H9 (cell line): ENCODE measurements at regions not wholly inside any gene's neighbourhood (a gene's known extent, or its start where the extent isn't known, plus 50 kb on each side); places are given as distances from the start of the nearest gene placed in this dataset.

Experiments used
- DNase-seq: peaks from one replicate; pipeline ENCODE4 v3.0.0-alpha.2; 2017
- H2AFZ ChIP-seq: one replicate; pipeline ENCODE4 v1.6.1; 2013; ENCODE audit warnings: mild to moderate bottlenecking, low read length, control low read depth, moderate library complexity
- H2AK5ac ChIP-seq: 2 replicates; pipeline ENCODE4 v1.6.1; 2013; ENCODE audit warnings: low read length, control low read depth, mixed read lengths; ENCODE audit not compliant: insufficient read length
- H2BK120ac ChIP-seq: one replicate; pipeline ENCODE4 v1.6.1; 2013; ENCODE audit warnings: low read depth, mild to moderate bottlenecking, low read length, control low read depth, inconsistent platforms; ENCODE audit not compliant: poor library complexity, severe bottlenecking
- H2BK12ac ChIP-seq: 2 replicates; pipeline ENCODE4 v1.6.1; 2013; ENCODE audit warnings: low read length, control low read depth, mixed read lengths, low read depth; ENCODE audit not compliant: insufficient read length
- H2BK15ac ChIP-seq: 2 replicates; pipeline ENCODE4 v1.6.1; 2013; ENCODE audit warnings: low read depth, low read length, control low read depth
- H2BK20ac ChIP-seq: one replicate; pipeline ENCODE4 v1.6.1; 2013; ENCODE audit warnings: low read depth, mild to moderate bottlenecking, low read length, control low read depth, inconsistent platforms; ENCODE audit not compliant: poor library complexity, severe bottlenecking
- H2BK5ac ChIP-seq: 2 replicates; pipeline ENCODE4 v1.6.1; 2013; ENCODE audit warnings: low read length, control low read depth, mixed read lengths; ENCODE audit not compliant: insufficient read length
- H3K14ac ChIP-seq: 2 replicates; pipeline ENCODE4 v1.6.1; 2013; ENCODE audit warnings: low read length, control low read depth; ENCODE audit not compliant: insufficient read depth
- H3K18ac ChIP-seq: 2 replicates; pipeline ENCODE4 v1.6.1; 2013; ENCODE audit warnings: low read depth, mild to moderate bottlenecking, mixed read lengths, low read length, control low read depth; ENCODE audit not compliant: insufficient read length
- H3K23ac ChIP-seq: 2 replicates; pipeline ENCODE4 v1.6.1; 2013; ENCODE audit warnings: low read length, control low read depth, mixed read lengths, low read depth; ENCODE audit not compliant: insufficient read length
- H3K23me2 ChIP-seq: 2 replicates; pipeline ENCODE4 v1.6.1; 2013; ENCODE audit warnings: low read depth, mild to moderate bottlenecking, mixed read lengths, low read length, control low read depth; ENCODE audit not compliant: insufficient read length, poor library complexity, severe bottlenecking
- H3K27ac ChIP-seq: 2 replicates; pipeline ENCODE4 v1.5.1; 2013; ENCODE audit warnings: low read length, control low read depth, mixed read lengths, low read depth; ENCODE audit not compliant: insufficient read length
- H3K27me3 ChIP-seq: 2 replicates; pipeline ENCODE4 v1.6.1; 2013; ENCODE audit warnings: low read length, control low read depth, inconsistent platforms; ENCODE audit not compliant: insufficient read depth
- H3K4ac ChIP-seq: 2 replicates; pipeline ENCODE4 v1.6.1; 2013; ENCODE audit warnings: low read depth, mild to moderate bottlenecking, control low read depth, inconsistent platforms, low read length, moderate library complexity
- H3K4me1 ChIP-seq: 2 replicates; pipeline ENCODE4 v1.6.1; 2013; ENCODE audit warnings: low read length, control low read depth, inconsistent platforms; ENCODE audit not compliant: insufficient read depth
- H3K4me2 ChIP-seq: 2 replicates; pipeline ENCODE4 v1.6.1; 2013; ENCODE audit warnings: low read length, control low read depth, mixed read lengths; ENCODE audit not compliant: insufficient read length, insufficient read depth
- H3K56ac ChIP-seq: 2 replicates; pipeline ENCODE4 v1.6.1; 2013; ENCODE audit warnings: low read depth, mild to moderate bottlenecking, mixed read lengths, low read length, control low read depth; ENCODE audit not compliant: insufficient read length
- H3K79me1 ChIP-seq: 2 replicates; pipeline ENCODE4 v1.6.1; 2013; ENCODE audit warnings: low read depth, mild to moderate bottlenecking, moderate library complexity, low read length, control low read depth, inconsistent platforms; ENCODE audit not compliant: insufficient read depth, poor library complexity, severe bottlenecking
- H3K79me2 ChIP-seq: 2 replicates; pipeline ENCODE4 v1.6.1; 2013; ENCODE audit warnings: low read length, control low read depth, inconsistent platforms; ENCODE audit not compliant: insufficient read depth
- H3K9ac ChIP-seq: 2 replicates; pipeline ENCODE4 v1.6.1; 2013; ENCODE audit warnings: low read length, control low read depth, mixed read lengths; ENCODE audit not compliant: insufficient read length; ENCODE audit errors: extremely low read depth
- H3K9me3 ChIP-seq: one replicate; pipeline ENCODE4 v1.6.1; 2013; ENCODE audit warnings: low read depth, low read length, inconsistent platforms; ENCODE audit not compliant: control insufficient read depth
- H3T11ph ChIP-seq: one replicate; pipeline ENCODE4 v1.6.1; 2013; ENCODE audit warnings: mild to moderate bottlenecking, low read length, control low read depth, inconsistent platforms
- H4K20me1 ChIP-seq: one replicate; pipeline ENCODE4 v1.6.1; 2013; ENCODE audit not compliant: control insufficient read depth, insufficient read length, insufficient read depth
- H4K5ac ChIP-seq: 2 replicates; pipeline ENCODE4 v1.6.1; 2013; ENCODE audit warnings: low read depth, mild to moderate bottlenecking, mixed read lengths, low read length, control low read depth; ENCODE audit not compliant: insufficient read length
- H4K8ac ChIP-seq: replicated peaks from 2 replicates; pipeline ENCODE4 v1.6.1; 2013; ENCODE audit warnings: low read length, control low read depth, mixed read lengths, low read depth; ENCODE audit not compliant: insufficient read length
- H4K91ac ChIP-seq: 2 replicates; pipeline ENCODE4 v1.6.1; 2013; ENCODE audit warnings: low read depth, mild to moderate bottlenecking, moderate library complexity, mixed read lengths, low read length, control low read depth; ENCODE audit not compliant: insufficient read length
- H3K27ac Mint-ChIP-seq, 3 experiments: 2 replicates in 2 of 3; 3 replicates in 1 of 3; pipeline ENCODE4 v1.8.0; 2020 to 2021; ENCODE audit warnings: mixed read lengths in 3 of 3, mild to moderate bottlenecking in 1 of 3, moderate library complexity in 1 of 3
- H3K27me3 Mint-ChIP-seq: 2 replicates; pipeline ENCODE4 v1.8.0; 2021; ENCODE audit warnings: low read depth, mild to moderate bottlenecking, moderate library complexity, mixed read lengths
- H3K36me3 Mint-ChIP-seq, 3 experiments: 2 replicates in 2 of 3; 3 replicates in 1 of 3; pipeline ENCODE4 v1.8.0; 2020 to 2021; ENCODE audit warnings: low read depth in 3 of 3, mixed read lengths in 3 of 3; ENCODE audit not compliant: insufficient read depth in 1 of 3
- H3K4me1 Mint-ChIP-seq, 2 experiments: 2 replicates each; pipeline ENCODE4 v1.8.0; 2020; ENCODE audit warnings: mixed read lengths in 2 of 2
- H3K4me3 Mint-ChIP-seq, 2 experiments: 2 replicates in 1 of 2; 3 replicates in 1 of 2; pipeline ENCODE4 v1.8.0; 2020 to 2021; ENCODE audit warnings: mild to moderate bottlenecking in 2 of 2, mixed read lengths in 2 of 2, moderate library complexity in 1 of 2
- H3K9me3 Mint-ChIP-seq, 2 experiments: 2 replicates in 1 of 2; 3 replicates in 1 of 2; pipeline ENCODE4 v1.8.0; 2020; ENCODE audit warnings: mild to moderate bottlenecking in 2 of 2, mixed read lengths in 2 of 2, moderate library complexity in 1 of 2
- CTCF ChIP-seq: fragments of 200-600 bp; sonication (generic); conservative IDR thresholded peaks from 3 replicates; pipeline ENCODE4 v1.8.0; 2021; ENCODE audit warnings: antibody characterized with exemption, mild to moderate bottlenecking
- WGBS: extraction: QIAGEN DNeasy Blood & Tissue Kit; methylation state at CpG from one replicate; pipeline ENCODE4 v1.1.7; 2013; ENCODE audit warnings: missing lambda C conversion rate, low lambda C conversion rate, mixed read lengths; ENCODE audit not compliant: insufficient read length; ENCODE audit errors: extremely low coverage; 5-methylcytosine and 5-hydroxymethylcytosine counted together

GRCh38 chr9:2340046-2340760 is 281.4 kb upstream of the VLDLR start:
- Histone ChIP-seq H2BK15ac (no peak overlapping the region), H3K79me2 (no peaks in the 10 kb centered on the region; the same call in 1 of the 2 replicates), H2BK20ac (no peak overlapping the region), H3K23me2 (no peaks in the 10 kb centered on the region), H3K18ac (no peak overlapping the region), H3K9ac (no peak overlapping the region), H2BK12ac (no peak overlapping the region), H3K4me1 (no peaks in the 10 kb centered on the region), H3K4ac (no peak overlapping the region), H3K9me3 (no peaks in the 10 kb centered on the region), H4K91ac (no peak overlapping the region), H3K14ac (no peak overlapping the region), H4K20me1 (no peaks in the 10 kb centered on the region), H3K23ac (no peak overlapping the region), H3K27me3 (no peaks in the 10 kb centered on the region), H3K56ac (no peak overlapping the region), H2AFZ (no peak overlapping the region), H2AK5ac (no peak overlapping the region), H3T11ph (no peak overlapping the region), H3K27ac (no peak overlapping the region), H2BK5ac (no peak overlapping the region), H2BK120ac (no peak overlapping the region), H3K4me2 (no peak overlapping the region), H3K79me1 (no peaks in the 10 kb centered on the region), H4K8ac (no peak overlapping the region), H4K5ac (no peak overlapping the region)
- peaks cover 0 to 3% of the 10 kb centered on the region in 2 experiments; a peak in 1 of 5 replicates for H3K9me3 Mint-ChIP-seq
- H3K27me3 Mint-ChIP-seq = no peaks in the 10 kb centered on the region
- no peak for TF ChIP-seq CTCF
- H3K4me1 Mint-ChIP-seq = peaks cover 1 to 2% of the 10 kb centered on the region in 2 experiments; a peak in 3 of 4 replicates
- WGBS = no CpG with 5 or more reads among the region's 2 CpGs
- no peak overlapping the region for H3K4me3 Mint-ChIP-seq
- no peak for DNase-seq
- no peak overlapping the region for H3K27ac Mint-ChIP-seq
- no peaks in the 10 kb centered on the region; a peak in 2 of 7 replicates for H3K36me3 Mint-ChIP-seq
